ENCODE measurements at regions not wholly inside any gene's neighbourhood (a gene's known extent, or its start where the extent isn't known, plus 50 kb on each side); places are given as distances from the start of the nearest gene placed in this dataset.
"Not testable (repeated sequence)": the region's sequence is repeated elsewhere in the genome, so short reads cannot be mapped to it uniquely, and the experiment has no call there.

GRCh38 chr2:37573451-37574388, 97.7 kb downstream of the CDC42EP3 start:
- TF ChIP-seq, protein P1, sequence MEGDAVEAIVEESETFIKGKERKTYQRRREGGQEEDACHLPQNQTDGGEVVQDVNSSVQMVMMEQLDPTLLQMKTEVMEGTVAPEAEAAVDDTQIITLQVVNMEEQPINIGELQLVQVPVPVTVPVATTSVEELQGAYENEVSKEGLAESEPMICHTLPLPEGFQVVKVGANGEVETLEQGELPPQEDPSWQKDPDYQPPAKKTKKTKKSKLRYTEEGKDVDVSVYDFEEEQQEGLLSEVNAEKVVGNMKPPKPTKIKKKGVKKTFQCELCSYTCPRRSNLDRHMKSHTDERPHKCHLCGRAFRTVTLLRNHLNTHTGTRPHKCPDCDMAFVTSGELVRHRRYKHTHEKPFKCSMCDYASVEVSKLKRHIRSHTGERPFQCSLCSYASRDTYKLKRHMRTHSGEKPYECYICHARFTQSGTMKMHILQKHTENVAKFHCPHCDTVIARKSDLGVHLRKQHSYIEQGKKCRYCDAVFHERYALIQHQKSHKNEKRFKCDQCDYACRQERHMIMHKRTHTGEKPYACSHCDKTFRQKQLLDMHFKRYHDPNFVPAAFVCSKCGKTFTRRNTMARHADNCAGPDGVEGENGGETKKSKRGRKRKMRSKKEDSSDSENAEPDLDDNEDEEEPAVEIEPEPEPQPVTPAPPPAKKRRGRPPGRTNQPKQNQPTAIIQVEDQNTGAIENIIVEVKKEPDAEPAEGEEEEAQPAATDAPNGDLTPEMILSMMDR (IDR thresholded peaks at IDR 0.05; ENCODE audit: borderline replicate concordance, control extremely low read depth, extremely low read depth, insufficient read depth, missing control alignments) = no peak
- in situ Hi-C loops (cut with MboI; ENCODE audit: low sequenced_read_pairs, unreplicated experiment) = no loop called here
- no peak for DNase-seq (ENCODE audit: low spot score)

DNA sequence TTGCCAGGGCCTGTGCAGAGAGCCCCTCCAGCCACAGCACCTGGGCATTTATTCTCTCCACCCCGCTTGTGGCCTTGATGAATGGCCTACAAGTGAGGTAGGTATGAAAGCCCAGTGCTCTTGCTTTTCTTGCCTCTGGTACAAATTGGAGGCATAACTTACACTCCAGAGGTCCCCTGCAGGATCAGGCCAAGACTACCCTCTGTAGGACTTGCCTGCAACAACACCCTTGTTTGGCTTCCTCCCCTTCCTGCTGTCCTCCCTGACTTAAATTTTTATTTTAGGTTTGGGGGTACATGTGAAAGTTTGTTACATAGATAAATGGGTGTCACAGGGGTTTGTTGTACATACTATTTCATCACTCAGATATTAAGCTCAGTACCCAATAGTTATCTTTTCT, 95.7 kb downstream of the CDC42EP3 start:
- in situ Hi-C loops (cut with MboI; ENCODE audit: low sequenced_read_pairs, unreplicated experiment) = no loop called here
- TF ChIP-seq, protein P1 (IDR thresholded peaks at IDR 0.05; ENCODE audit: borderline replicate concordance, control extremely low read depth, extremely low read depth, insufficient read depth, missing control alignments) = no peak
- DNase-seq (ENCODE audit: low spot score) = no peak

DNA sequence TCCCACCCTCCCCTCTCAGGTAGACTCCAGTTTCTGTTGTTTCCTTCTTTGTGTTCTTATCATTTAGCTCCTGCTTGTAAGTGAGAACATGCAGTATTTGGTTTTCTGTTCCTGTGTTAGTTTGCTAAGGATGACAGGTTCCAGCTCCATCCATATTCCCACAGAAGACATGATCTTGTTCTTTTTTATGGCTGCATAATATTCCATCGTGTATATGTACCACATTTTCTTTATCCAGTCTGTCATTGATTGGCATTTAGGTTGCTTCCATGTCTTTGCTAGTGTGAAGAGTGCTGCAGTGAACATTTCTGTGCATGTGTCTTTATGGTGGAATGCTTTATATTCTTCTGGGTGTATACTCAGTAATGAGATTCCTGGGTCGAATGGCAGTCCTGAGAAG, 95.2 kb downstream of the CDC42EP3 start:
- in situ Hi-C loops (cut with MboI; ENCODE audit: low sequenced_read_pairs, unreplicated experiment); DNase-seq (ENCODE audit: low spot score): not testable (repeated sequence)

DNA sequence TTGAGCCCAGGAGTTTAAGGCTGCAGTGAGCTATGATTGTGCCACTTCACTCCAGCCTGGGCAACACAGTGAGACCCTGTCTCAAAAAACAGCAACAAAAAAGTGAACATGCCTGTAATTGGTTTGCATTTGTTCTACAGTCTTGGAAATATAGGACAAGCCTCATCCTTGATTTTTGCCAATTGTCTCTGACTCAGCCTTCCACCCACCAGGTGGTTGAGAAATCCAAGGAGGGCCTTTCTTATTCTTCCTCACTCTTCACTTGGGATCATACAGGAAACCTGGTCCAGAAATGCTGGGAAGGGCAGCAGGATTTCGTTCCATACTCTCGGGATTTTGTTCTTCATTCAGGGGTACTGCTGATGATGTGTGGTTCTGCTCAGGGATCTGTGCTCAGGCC, 94.6 kb downstream of the CDC42EP3 start:
- TF ChIP-seq, protein P1 (IDR thresholded peaks at IDR 0.05; ENCODE audit: borderline replicate concordance, control extremely low read depth, extremely low read depth, insufficient read depth, missing control alignments) = no peak
- DNase-seq (ENCODE audit: low spot score) = no peak
- in situ Hi-C loops (cut with MboI; ENCODE audit: low sequenced_read_pairs, unreplicated experiment) = no loop called here

DNA sequence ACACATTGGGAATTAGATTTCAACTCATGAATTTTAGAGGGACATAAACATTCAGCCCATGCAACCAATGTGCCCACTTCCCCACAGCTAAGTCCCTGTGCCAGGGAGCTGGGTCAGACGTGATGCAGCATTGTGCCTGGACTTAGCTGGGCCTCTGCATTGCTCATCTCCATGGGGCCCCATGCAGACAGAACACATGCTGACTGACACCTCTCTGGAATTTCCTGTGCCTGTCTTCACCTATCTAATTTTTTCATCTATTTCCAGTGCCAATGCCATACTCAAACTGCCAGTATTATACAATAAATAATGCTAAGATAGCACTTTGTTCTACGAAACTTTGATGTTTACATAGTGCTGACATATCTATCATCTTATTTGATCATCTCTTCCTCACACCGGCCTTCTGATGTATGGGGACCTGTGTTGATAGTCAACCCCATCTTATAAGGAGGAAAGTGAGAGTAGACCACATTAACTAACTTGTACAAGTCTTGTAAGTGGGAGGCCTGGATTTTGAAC, 92.2 kb downstream of the CDC42EP3 start:
- no peak for DNase-seq (ENCODE audit: low spot score)
- TF ChIP-seq, protein P1 (IDR thresholded peaks at IDR 0.05; ENCODE audit: borderline replicate concordance, control extremely low read depth, extremely low read depth, insufficient read depth, missing control alignments) = no peak
- in situ Hi-C loops (cut with MboI; ENCODE audit: low sequenced_read_pairs, unreplicated experiment) = no loop called here

- DNase-seq (ENCODE audit: low spot score); in situ Hi-C loops (cut with MboI; ENCODE audit: low sequenced_read_pairs, unreplicated experiment): not testable (repeated sequence)
These were observed 91.5 kb downstream of the CDC42EP3 start for GRCh38 chr2:37579949-37580348.

GRCh38 chr2:37581433-37581832, 90.0 kb downstream of the CDC42EP3 start:
- TF ChIP-seq, protein P1 (IDR thresholded peaks at IDR 0.05; ENCODE audit: borderline replicate concordance, control extremely low read depth, extremely low read depth, insufficient read depth, missing control alignments) = no peak
- no peak for DNase-seq (ENCODE audit: low spot score)
- in situ Hi-C loops (cut with MboI; ENCODE audit: low sequenced_read_pairs, unreplicated experiment) = no loop called here

Data from GM13976 (cell line).